ENCODE measurements at regions not wholly inside any gene's neighbourhood (a gene's known extent, or its start where the extent isn't known, plus 50 kb on each side); places are given as distances from the start of the nearest gene placed in this dataset.

DNA sequence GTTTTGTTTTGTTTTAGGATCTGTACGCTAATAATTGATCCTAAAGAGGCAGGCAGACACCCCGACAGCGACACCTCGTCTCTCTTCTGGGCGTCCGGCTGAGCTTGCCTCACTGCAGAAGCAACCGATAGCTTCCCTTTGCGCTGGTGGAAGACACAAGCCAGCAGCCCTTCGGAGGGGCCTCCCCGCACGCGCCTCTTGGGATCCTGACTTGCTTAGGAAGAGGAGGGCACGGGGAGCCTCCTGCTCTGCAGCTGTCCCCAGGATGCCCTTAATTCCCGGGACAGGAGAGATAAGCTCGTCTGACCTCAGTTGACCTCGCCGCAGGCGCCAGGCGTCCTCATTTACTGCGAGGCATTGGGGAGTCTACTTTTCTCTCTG lies 94.0 kb downstream of the CD83 start:
- TF ChIP-seq, protein P1, sequence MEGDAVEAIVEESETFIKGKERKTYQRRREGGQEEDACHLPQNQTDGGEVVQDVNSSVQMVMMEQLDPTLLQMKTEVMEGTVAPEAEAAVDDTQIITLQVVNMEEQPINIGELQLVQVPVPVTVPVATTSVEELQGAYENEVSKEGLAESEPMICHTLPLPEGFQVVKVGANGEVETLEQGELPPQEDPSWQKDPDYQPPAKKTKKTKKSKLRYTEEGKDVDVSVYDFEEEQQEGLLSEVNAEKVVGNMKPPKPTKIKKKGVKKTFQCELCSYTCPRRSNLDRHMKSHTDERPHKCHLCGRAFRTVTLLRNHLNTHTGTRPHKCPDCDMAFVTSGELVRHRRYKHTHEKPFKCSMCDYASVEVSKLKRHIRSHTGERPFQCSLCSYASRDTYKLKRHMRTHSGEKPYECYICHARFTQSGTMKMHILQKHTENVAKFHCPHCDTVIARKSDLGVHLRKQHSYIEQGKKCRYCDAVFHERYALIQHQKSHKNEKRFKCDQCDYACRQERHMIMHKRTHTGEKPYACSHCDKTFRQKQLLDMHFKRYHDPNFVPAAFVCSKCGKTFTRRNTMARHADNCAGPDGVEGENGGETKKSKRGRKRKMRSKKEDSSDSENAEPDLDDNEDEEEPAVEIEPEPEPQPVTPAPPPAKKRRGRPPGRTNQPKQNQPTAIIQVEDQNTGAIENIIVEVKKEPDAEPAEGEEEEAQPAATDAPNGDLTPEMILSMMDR (IDR thresholded peaks at IDR 0.05; ENCODE audit: low read length) = no peak
- TF ChIP-seq EZH2phosphoT487 (IDR thresholded peaks at IDR 0.05; ENCODE audit: low read length) = no peak

Data from MM.1S (cell line).